ENCODE measurements at regions not wholly inside any gene's neighbourhood (a gene's known extent, or its start where the extent isn't known, plus 50 kb on each side); places are given as distances from the start of the nearest gene placed in this dataset.

- TF ChIP-seq, protein P1, sequence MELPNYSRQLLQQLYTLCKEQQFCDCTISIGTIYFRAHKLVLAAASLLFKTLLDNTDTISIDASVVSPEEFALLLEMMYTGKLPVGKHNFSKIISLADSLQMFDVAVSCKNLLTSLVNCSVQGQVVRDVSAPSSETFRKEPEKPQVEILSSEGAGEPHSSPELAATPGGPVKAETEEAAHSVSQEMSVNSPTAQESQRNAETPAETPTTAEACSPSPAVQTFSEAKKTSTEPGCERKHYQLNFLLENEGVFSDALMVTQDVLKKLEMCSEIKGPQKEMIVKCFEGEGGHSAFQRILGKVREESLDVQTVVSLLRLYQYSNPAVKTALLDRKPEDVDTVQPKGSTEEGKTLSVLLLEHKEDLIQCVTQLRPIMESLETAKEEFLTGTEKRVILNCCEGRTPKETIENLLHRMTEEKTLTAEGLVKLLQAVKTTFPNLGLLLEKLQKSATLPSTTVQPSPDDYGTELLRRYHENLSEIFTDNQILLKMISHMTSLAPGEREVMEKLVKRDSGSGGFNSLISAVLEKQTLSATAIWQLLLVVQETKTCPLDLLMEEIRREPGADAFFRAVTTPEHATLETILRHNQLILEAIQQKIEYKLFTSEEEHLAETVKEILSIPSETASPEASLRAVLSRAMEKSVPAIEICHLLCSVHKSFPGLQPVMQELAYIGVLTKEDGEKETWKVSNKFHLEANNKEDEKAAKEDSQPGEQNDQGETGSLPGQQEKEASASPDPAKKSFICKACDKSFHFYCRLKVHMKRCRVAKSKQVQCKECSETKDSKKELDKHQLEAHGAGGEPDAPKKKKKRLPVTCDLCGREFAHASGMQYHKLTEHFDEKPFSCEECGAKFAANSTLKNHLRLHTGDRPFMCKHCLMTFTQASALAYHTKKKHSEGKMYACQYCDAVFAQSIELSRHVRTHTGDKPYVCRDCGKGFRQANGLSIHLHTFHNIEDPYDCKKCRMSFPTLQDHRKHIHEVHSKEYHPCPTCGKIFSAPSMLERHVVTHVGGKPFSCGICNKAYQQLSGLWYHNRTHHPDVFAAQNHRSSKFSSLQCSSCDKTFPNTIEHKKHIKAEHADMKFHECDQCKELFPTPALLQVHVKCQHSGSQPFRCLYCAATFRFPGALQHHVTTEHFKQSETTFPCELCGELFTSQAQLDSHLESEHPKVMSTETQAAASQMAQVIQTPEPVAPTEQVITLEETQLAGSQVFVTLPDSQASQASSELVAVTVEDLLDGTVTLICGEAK (IDR thresholded peaks at IDR 0.05): no peak
- TF ChIP-seq, protein P1 (CRISPR knock-in tag; IDR thresholded peaks at IDR 0.05): no peak
- TF ChIP-seq SIN3B (IDR thresholded peaks at IDR 0.05; ENCODE audit: low read length) (no peak), DNMT1 (CRISPR knock-in tag; IDR thresholded peaks at IDR 0.05) (no peak), ZBTB38 (CRISPR knock-in tag; IDR thresholded peaks at IDR 0.05) (no peak), SETDB1 (CRISPR knock-in tag; IDR thresholded peaks at IDR 0.05; ENCODE audit: borderline replicate concordance) (no peak)
These were observed 125.0 kb upstream of the RPS6KA2 start (continued) for GRCh38 chr6:166752097-166752496.

Data from HepG2 (cell line).